ENCODE measurements at regions not wholly inside any gene's neighbourhood (a gene's known extent, or its start where the extent isn't known, plus 50 kb on each side); places are given as distances from the start of the nearest gene placed in this dataset.

- no peak for DNase-seq (ENCODE audit: low read depth)
- no peak for TF ChIP-seq CTCF (IDR thresholded peaks at IDR 0.05; ENCODE audit: control insufficient read depth, insufficient read depth, low read depth, low read length, missing control alignments)
- no peak overlapping the region for H3K4me3 ChIP-seq (ENCODE audit: control insufficient read depth, low read depth, low read length)
Observed at GRCh38 chr17:79435962-79436361, 174.9 kb downstream of the RBFOX3 start.

- H3K4me3 ChIP-seq (ENCODE audit: control insufficient read depth, low read depth, low read length) = no peak overlapping the region
- no peak for DNase-seq (ENCODE audit: low read depth)
- TF ChIP-seq CTCF (IDR thresholded peaks at IDR 0.05; ENCODE audit: control insufficient read depth, insufficient read depth, low read depth, low read length, missing control alignments) = no peak
Observed at GRCh38 chr17:79435296-79435695, 175.6 kb downstream of the RBFOX3 start.

- no peak for DNase-seq (ENCODE audit: low read depth)
- H3K4me3 ChIP-seq (ENCODE audit: control insufficient read depth, low read depth, low read length) = no peak overlapping the region
- TF ChIP-seq CTCF (IDR thresholded peaks at IDR 0.05; ENCODE audit: control insufficient read depth, insufficient read depth, low read depth, low read length, missing control alignments) = no peak
Observed at GRCh38 chr17:79434215-79434614, 176.6 kb downstream of the RBFOX3 start.

GRCh38 chr17:79433379-79433778 lies 177.5 kb downstream of the RBFOX3 start:
- no peak for DNase-seq (ENCODE audit: low read depth)
- TF ChIP-seq CTCF (IDR thresholded peaks at IDR 0.05; ENCODE audit: control insufficient read depth, insufficient read depth, low read depth, low read length, missing control alignments) = no peak
- H3K4me3 ChIP-seq (ENCODE audit: control insufficient read depth, low read depth, low read length) = no peak overlapping the region

GRCh38 chr17:79431175-79431574 lies 179.7 kb downstream of the RBFOX3 start:
- DNase-seq (ENCODE audit: low read depth) = no peak
- no peak for TF ChIP-seq CTCF (IDR thresholded peaks at IDR 0.05; ENCODE audit: control insufficient read depth, insufficient read depth, low read depth, low read length, missing control alignments)
- no peak overlapping the region for H3K4me3 ChIP-seq (ENCODE audit: control insufficient read depth, low read depth, low read length)

- TF ChIP-seq CTCF (IDR thresholded peaks at IDR 0.05; ENCODE audit: control insufficient read depth, insufficient read depth, low read depth, low read length, missing control alignments) = no peak
- no peak for DNase-seq (ENCODE audit: low read depth)
Observed at GRCh38 chr17:79429864-79430494, 180.9 kb downstream of the RBFOX3 start.

GRCh38 chr17:79428988-79429387 lies 181.9 kb downstream of the RBFOX3 start:
- no peak for DNase-seq (ENCODE audit: low read depth)
- no peak for TF ChIP-seq CTCF (IDR thresholded peaks at IDR 0.05; ENCODE audit: control insufficient read depth, insufficient read depth, low read depth, low read length, missing control alignments)
- H3K4me3 ChIP-seq (ENCODE audit: control insufficient read depth, low read depth, low read length) = no peak overlapping the region

More at GRCh38 chr17:79429864-79430494, 180.9 kb downstream of the RBFOX3 start:
- no peak overlapping the region for H3K4me3 ChIP-seq (ENCODE audit: control insufficient read depth, low read depth, low read length)

Measured in AG09309 (cell line).